GM12891 (cell line): ENCODE measurements at regions not wholly inside any gene's neighbourhood (a gene's known extent, or its start where the extent isn't known, plus 50 kb on each side); places are given as distances from the start of the nearest gene placed in this dataset.
"Not testable (repeated sequence)": the region's sequence is repeated elsewhere in the genome, so short reads cannot be mapped to it uniquely, and the experiment has no call there.

ENCODE experiments used
- DNase-seq: peaks from one replicate; pipeline ENCODE4 v3.0.0; 2011; ENCODE audit warnings: low spot score; ENCODE audit not compliant: insufficient read length
- FAIRE-seq: peaks from 2 replicates; lab custom pipeline; 2011; peaks lifted over from hg19 to GRCh38; lab: Jason Lieb, UNC
- PAX5 ChIP-seq: IDR thresholded peaks from 2 replicates; pipeline ENCODE4 v1.6.1; 2011; ENCODE audit warnings: low read length, moderate library complexity, mild to moderate bottlenecking; ENCODE audit not compliant: insufficient read depth, severe bottlenecking
- POLR2A ChIP-seq: IDR thresholded peaks from 2 replicates; pipeline ENCODE4 v1.6.1; 2011; ENCODE audit warnings: low read depth, low read length, control low read depth
- POLR2AphosphoS5 ChIP-seq: IDR thresholded peaks from 2 replicates; pipeline ENCODE4 v1.6.1; 2011; ENCODE audit warnings: low read depth, low read length, control low read depth
- POU2F2 ChIP-seq: IDR thresholded peaks from 2 replicates; pipeline ENCODE4 v1.6.1; 2011; ENCODE audit warnings: low read depth, mild to moderate bottlenecking, control low read depth, low read length, moderate library complexity
- SPI1 ChIP-seq: IDR thresholded peaks from 2 replicates; pipeline ENCODE4 v1.6.1; 2011; ENCODE audit warnings: low read depth, low read length, control low read depth
- TAF1 ChIP-seq: IDR thresholded peaks from 2 replicates; pipeline ENCODE4 v1.6.1; 2011; ENCODE audit warnings: low read depth, low read length, control low read depth

- peak; percentile 9 for FAIRE-seq
- no peak for DNase-seq
- no peak for TF ChIP-seq POLR2AphosphoS5
- no peak for TF ChIP-seq POLR2A
- no peak for TF ChIP-seq PAX5
Measured at GRCh38 chrX:23061116-23061515, 61.4 kb downstream of the DDX53 start.

- no peak for FAIRE-seq
Measured at GRCh38 chrX:23062359-23062758, 62.6 kb downstream of the DDX53 start.

GRCh38 chrX:23066588-23067281, 67.0 kb downstream of the DDX53 start:
- FAIRE-seq, result no peak
- DNase-seq, result no peak
- TF ChIP-seq PAX5 (no peak), POU2F2 (no peak), POLR2A (no peak), TAF1 (no peak), POLR2AphosphoS5 (no peak), SPI1 (no peak)

More at GRCh38 chrX:23062359-23062758, 62.6 kb downstream of the DDX53 start:
- TF ChIP-seq TAF1 (no peak), SPI1 (no peak), POLR2AphosphoS5 (no peak), POU2F2 (no peak), POLR2A (no peak), PAX5 (no peak)
- no peak for DNase-seq

- FAIRE-seq, result peak; percentile 26
- DNase-seq, result not testable (repeated sequence)
Measured at GRCh38 chrX:23075461-23075860, 75.7 kb downstream of the DDX53 start.

- FAIRE-seq (no peak), DNase-seq (no peak)
- no peak for TF ChIP-seq TAF1
- TF ChIP-seq POLR2AphosphoS5, result no peak
Measured at GRCh38 chrX:23079347-23079746, 79.6 kb downstream of the DDX53 start.

- TF ChIP-seq PAX5 (no peak), SPI1 (no peak), POLR2A (no peak), POLR2AphosphoS5 (no peak), POU2F2 (no peak), TAF1 (no peak)
- DNase-seq, result no peak
- no peak for FAIRE-seq
Measured at GRCh38 chrX:23100826-23101225, 101.1 kb downstream of the DDX53 start.

GRCh38 chrX:23103546-23103945, 103.8 kb downstream of the DDX53 start:
- no peak for TF ChIP-seq SPI1
- no peak for TF ChIP-seq PAX5
- no peak for TF ChIP-seq POLR2A
- no peak for TF ChIP-seq TAF1
- TF ChIP-seq POLR2AphosphoS5, result no peak
- TF ChIP-seq POU2F2, result no peak
- DNase-seq (no peak), FAIRE-seq (no peak)

- FAIRE-seq (no peak), DNase-seq (no peak)
- TF ChIP-seq PAX5 (no peak), POLR2AphosphoS5 (no peak), TAF1 (no peak), POU2F2 (no peak), POLR2A (no peak), SPI1 (no peak)
Measured at GRCh38 chrX:23114241-23114640, 114.5 kb downstream of the DDX53 start.

GRCh38 chrX:23115651-23116050, 115.9 kb downstream of the DDX53 start:
- FAIRE-seq, result no peak
- no peak for DNase-seq
- no peak for TF ChIP-seq POLR2A
- TF ChIP-seq TAF1, result no peak
- no peak for TF ChIP-seq PAX5

- FAIRE-seq (no peak), DNase-seq (no peak)
- TF ChIP-seq TAF1, result no peak
- TF ChIP-seq POU2F2, result no peak
- no peak for TF ChIP-seq PAX5
- TF ChIP-seq POLR2A, result no peak
- TF ChIP-seq POLR2AphosphoS5, result no peak
- no peak for TF ChIP-seq SPI1
Measured at GRCh38 chrX:23118163-23118562, 118.4 kb downstream of the DDX53 start.

- TF ChIP-seq PAX5, result no peak
- TF ChIP-seq POU2F2, result no peak
- TF ChIP-seq TAF1, result no peak
- TF ChIP-seq POLR2AphosphoS5, result no peak
- no peak for TF ChIP-seq SPI1
- TF ChIP-seq POLR2A, result no peak
- DNase-seq (no peak), FAIRE-seq (no peak)
Measured at GRCh38 chrX:23118890-23119527, 119.2 kb downstream of the DDX53 start.
